A549 (cell line): ENCODE measurements at regions not wholly inside any gene's neighbourhood (a gene's known extent, or its start where the extent isn't known, plus 50 kb on each side); places are given as distances from the start of the nearest gene placed in this dataset.
"Not testable (repeated sequence)": the region's sequence is repeated elsewhere in the genome, so short reads cannot be mapped to it uniquely, and the experiment has no call there.

Experiments used
- CHD4 ChIP-seq: fragments of 200-600 bp; sonication (generic); IDR thresholded peaks from 2 replicates; pipeline ENCODE4 v1.6.1; 2016; ENCODE audit warnings: antibody characterized with exemption, mild to moderate bottlenecking, borderline replicate concordance
- FOSL2 ChIP-seq, 2 experiments: fragments of 450-650 bp in 1 of 2; fragments of >200 bp in 1 of 2; sonication (Bioruptor Twin) in 1 of 2; formaldehyde crosslinking; IDR thresholded peaks; 2 replicates each; pipeline versions ENCODE4 v1.5.0 to v1.6.1; 2016 to 2020; ENCODE audit warnings: mild to moderate bottlenecking in 1 of 2, moderate library complexity in 1 of 2
- RFX5 ChIP-seq: fragments of 450-650 bp; IDR thresholded peaks from 2 replicates; pipeline ENCODE4 v1.7.1; 2014; ENCODE audit warnings: antibody characterized with exemption, mild to moderate bottlenecking, moderate library complexity
- TF ChIP-seq, protein P1 (sequence below): fragments of >200 bp; sonication (Bioruptor Twin); formaldehyde crosslinking; IDR thresholded peaks from 3 replicates; pipeline ENCODE4 v1.5.1; 2016
- TF ChIP-seq, protein P2 (sequence below): IDR thresholded peaks from 2 replicates; pipeline ENCODE4 v1.6.1; 2012

DNA sequence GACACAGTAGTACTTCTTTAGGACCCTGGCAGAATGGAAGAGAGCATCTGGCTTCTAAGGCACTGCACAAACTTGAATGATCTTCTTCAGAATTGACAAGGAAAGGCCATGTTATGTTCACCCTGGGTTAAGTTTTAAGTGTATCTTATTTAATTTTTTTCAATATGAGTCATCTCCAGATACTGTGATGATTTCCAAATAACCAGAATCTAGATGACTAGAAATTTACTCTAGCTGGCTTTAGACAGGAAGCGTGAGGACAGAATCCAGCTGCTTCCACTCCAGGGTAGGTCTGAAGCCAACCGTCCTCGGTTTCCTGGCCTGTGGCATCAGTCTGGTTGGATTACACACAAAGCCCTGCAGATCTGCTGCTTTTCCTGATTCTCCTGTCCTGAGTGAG, 370.5 kb downstream of the BCL2L11 start:
- TF ChIP-seq CHD4; RFX5; FOSL2 (IDR thresholded peaks at IDR 0.05); FOSL2 (CRISPR knock-in tag; IDR thresholded peaks at IDR 0.05): not testable (repeated sequence)
- TF ChIP-seq, protein P1, sequence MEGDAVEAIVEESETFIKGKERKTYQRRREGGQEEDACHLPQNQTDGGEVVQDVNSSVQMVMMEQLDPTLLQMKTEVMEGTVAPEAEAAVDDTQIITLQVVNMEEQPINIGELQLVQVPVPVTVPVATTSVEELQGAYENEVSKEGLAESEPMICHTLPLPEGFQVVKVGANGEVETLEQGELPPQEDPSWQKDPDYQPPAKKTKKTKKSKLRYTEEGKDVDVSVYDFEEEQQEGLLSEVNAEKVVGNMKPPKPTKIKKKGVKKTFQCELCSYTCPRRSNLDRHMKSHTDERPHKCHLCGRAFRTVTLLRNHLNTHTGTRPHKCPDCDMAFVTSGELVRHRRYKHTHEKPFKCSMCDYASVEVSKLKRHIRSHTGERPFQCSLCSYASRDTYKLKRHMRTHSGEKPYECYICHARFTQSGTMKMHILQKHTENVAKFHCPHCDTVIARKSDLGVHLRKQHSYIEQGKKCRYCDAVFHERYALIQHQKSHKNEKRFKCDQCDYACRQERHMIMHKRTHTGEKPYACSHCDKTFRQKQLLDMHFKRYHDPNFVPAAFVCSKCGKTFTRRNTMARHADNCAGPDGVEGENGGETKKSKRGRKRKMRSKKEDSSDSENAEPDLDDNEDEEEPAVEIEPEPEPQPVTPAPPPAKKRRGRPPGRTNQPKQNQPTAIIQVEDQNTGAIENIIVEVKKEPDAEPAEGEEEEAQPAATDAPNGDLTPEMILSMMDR = not testable (repeated sequence)
- TF ChIP-seq, protein P2, sequence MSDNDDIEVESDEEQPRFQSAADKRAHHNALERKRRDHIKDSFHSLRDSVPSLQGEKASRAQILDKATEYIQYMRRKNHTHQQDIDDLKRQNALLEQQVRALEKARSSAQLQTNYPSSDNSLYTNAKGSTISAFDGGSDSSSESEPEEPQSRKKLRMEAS = not testable (repeated sequence)
